ENCODE measurements at regions not wholly inside any gene's neighbourhood (a gene's known extent, or its start where the extent isn't known, plus 50 kb on each side); places are given as distances from the start of the nearest gene placed in this dataset.

DNA sequence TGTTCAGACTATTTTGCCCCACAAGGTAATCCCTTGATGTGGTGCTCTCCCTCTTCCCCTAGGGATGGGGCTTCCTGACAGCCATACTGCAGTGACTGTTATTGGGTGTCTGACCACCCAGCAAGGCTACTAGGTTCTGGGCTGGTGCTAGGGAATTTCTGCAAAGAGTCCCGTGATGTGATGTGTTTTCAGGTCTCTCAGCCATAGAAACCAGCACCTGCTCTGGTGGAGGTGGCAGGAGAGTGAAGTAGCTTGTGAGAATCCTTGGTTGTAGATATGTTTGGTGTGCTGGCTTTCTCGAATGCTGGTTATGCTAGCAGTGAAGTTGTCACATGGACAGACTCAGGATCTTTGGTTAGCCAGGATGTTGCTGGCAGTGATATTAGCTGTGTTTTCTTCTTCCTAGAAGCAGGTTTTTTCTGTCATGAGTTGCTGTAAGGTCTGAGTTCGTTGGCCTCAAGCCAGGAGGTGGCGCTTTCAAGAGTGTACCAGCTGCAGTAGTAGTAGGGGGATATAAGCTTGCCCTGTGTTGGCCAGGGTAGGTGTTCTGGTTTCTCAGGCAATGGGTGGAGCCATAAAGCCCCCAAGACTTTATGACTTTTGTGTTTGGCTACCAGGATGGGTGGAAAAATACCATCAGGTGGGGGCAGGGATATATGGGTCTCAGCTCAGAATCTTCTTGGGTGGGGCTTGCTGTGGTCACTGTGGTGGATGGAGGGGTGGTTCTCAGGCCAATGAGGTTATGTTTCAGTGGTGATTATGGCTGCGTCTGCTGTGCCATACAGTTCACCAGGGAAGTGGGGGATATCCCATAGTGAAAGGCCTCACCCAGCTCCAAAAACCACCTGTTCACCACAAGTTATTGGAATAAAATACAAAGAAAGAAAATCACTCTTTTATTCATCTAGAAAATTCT lies 1112.3 kb downstream of the KCNT2 start:
- DNase-seq: no peak

- DNase-seq: no peak
These were observed 1126.1 kb downstream of the KCNT2 start for GRCh38 chr1:195482137-195482536.

- no peak for DNase-seq
These were observed 1126.9 kb downstream of the KCNT2 start for GRCh38 chr1:195481293-195481692.

GRCh38 chr1:195475568-195475967 lies 1132.7 kb downstream of the KCNT2 start:
- DNase-seq: no peak

GRCh38 chr1:195472291-195472690 lies 1135.9 kb downstream of the KCNT2 start:
- DNase-seq: no peak

DNA sequence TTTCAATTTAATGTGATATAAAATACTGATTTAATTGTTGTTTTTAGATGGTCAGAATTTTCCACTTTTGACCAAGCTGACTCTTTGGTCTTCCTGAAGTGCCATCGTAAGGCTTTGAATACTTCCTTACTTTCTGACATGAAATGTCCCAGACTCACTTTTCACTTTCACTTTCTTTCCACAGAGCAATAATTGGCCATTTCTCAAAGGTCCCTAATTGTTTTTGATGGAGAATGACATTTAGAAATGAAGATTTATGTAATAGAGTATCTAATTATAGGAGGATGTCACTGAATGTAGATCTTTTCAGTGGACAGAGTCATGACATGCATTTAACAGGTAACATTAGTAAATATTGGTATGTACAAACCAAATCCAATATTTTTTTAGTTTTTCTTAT lies 1141.6 kb downstream of the KCNT2 start:
- no peak for DNase-seq

DNA sequence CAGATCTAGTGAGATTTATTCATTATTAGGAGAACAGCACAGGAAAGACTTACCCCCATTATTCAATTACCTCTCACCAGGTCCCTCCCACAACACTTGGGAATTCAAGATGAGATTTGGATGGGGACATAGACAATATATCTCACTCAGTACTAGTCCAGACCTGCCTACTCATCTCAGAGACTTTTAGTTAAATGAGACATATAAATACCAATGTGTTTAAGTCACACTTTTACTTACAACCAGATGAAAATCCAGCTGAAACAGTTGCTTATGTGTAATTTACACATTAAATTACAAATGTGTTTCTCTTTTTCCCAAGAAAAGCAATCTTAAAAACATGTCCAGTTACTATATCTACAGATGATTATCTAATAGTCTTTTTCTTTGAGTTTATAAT lies 1145.6 kb downstream of the KCNT2 start:
- DNase-seq: no peak

DNA sequence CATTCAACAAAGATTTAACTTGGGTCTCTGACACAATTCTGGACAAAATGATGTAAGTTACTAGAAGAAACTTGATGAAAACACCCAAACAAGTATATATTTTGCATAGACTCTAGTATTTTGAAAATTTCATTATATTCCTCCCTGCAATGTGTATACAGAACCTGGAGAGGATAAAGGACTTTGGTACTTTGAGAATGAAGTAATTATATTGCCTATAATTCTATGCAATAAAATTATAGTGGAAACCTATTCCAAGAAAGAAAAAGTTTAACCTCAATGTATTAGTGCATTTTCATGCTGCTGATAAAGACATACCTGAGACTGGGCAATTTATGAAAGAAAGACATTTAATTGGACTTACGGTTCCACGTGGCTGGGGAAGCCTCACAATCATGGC lies 1146.1 kb downstream of the KCNT2 start:
- no peak for DNase-seq

DNA sequence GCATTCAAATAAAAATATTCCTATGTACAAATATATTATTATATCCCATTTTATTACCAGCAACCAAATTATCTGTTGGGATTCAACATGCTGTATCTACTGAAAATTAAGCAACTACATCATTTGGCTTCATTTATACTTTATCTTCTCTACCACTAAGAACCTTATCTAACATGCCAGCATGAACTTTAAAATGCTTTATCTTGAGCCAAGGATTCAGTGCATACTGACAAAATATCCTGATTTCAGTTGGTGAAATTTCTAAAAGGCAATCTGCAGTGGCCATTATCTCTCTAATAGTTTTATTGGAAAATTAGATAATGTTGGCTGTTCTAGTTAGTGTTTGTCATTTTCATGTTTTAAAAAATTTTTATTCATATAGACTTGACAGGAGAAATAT lies 1149.9 kb downstream of the KCNT2 start:
- no peak for DNase-seq

DNA sequence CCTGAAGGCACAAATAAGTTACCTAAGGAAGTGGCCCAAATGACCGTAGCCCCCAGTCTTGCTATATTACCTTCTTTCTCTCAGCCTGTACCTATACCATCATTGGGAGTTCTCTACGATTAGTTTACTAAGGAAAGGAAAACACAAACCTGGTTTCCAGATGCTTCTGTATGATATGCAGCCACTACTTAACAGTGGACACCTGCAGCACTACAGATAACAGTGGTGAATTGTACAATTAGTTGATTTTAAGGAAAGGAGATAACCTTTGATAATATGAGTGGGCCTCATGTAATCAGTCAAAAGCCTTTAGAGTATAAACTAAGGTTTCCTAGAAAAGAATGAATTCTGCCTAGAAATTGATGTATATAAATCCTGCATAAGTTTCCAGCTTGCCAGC lies 1157.4 kb downstream of the KCNT2 start:
- no peak for DNase-seq

- no peak for DNase-seq
These were observed 1168.6 kb downstream of the KCNT2 start for GRCh38 chr1:195439661-195440060.

GRCh38 chr1:195434566-195435203 lies 1173.6 kb downstream of the KCNT2 start:
- DNase-seq: no peak

DNA sequence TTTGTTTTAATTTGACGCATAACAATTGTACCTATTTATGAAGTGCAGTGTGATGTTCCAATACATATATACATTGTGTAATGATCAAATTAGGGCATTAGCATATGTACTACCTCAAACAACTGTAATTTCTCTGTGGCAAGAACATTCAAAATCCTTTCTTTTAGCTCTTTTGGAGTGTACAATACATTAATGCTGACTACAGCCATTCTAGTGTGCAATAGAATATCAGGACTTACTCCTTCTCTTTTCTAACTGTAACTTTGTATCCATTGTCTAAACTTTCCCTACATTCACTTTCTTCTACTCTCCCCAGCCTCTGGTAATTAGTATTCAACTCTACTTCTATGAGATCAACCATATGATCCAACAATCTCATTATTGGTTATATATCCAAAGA lies 1177.4 kb downstream of the KCNT2 start:
- DNase-seq: no peak

- DNase-seq: no peak
These were observed 1179.3 kb downstream of the KCNT2 start for GRCh38 chr1:195428927-195429326.

DNA sequence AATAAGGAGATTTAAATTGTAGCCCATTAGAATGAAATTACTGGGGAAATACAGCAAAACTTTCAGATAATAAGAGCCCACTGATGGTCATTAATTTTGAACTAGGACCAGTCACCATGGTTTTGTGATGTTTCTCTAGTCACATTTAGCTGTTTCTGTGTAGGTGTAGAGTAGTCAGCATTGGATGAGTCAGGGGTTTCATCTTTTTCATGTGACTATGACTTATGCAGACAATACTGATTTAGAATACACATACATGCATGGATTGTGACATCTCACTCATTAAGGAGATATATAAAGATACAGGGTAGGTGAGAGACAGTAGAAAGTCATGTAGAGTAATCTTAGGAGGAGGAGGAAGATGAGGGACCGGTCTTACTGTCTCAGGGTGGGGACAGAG lies 1192.7 kb downstream of the KCNT2 start:
- no peak for DNase-seq

DNA sequence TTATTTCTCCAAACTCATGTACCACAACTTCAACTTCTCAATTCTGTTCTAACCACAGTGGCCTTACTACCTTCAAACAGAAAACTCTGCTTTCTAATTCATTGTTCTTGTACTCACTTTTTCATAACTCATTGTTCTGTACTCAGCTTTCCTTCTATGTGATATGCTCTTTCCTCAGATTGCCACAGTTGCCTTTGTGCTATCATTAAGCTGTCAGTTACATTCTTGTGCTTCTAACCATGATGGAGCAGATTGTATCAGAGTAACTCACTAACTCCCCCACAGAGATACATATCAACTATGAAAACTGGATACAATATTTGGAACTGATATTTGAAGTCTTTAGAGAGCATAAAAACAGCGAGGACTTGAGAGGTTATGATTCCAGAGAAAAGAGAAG lies 1213.7 kb downstream of the KCNT2 start:
- DNase-seq: no peak

DNA sequence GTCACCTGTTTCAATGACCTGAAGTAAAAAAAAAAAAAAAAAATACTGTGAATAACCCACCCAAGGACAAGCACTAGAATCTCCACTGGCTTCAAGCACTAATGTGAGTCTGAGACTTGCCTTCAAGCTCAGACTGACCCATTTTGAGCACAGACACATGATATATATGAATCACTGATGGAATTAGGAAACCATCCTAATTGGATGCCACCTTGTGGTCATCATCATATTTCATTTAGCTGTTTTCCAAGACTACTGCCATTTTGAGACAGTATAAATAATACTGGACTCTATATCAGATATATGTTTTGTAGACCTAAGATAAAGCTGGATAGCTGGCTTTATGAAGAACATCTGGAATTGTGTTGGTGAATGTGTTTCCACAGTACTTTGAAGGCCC lies 1232.0 kb downstream of the KCNT2 start:
- DNase-seq: no peak

DNA sequence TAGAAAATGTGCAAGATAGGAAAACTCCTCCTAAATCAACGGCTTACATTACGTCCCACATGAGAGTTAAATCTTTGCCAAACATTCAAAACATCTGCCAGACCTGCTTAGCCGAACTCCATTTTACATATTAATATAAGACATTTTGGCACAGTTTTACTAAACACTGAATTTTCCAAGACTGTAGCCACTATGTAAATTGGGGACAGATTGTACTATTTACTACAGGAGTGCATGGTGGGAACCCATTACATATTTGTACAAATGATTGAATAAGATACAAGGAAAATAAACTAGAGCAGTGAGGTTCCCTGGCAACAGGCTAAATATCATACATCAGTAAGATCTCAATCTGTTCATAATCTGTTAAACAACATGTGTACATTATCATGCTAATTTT lies 1234.4 kb downstream of the KCNT2 start:
- DNase-seq: no peak

DNA sequence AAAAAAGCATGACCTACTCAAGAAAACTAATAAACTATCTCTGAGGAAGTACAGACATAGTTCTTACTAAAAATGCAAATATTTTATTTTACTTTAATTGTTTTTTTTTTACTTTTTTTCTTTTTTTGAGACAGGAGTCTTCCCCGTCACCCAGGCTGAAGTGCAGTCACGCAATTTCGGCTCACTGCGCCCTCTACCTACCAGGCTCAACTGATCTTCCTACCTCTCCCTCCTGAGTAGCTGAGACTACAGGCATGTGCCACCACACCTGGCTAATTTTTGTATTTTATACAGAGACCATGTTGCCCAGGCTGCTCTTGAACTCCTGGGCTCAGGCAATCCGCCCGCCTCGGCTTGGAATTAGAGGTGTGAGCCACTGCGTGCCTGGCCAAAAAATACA lies 1263.1 kb downstream of the KCNT2 start:
- no peak for DNase-seq

- no peak for DNase-seq
These were observed 1270.6 kb downstream of the KCNT2 start for GRCh38 chr1:195337646-195338045.

DNA sequence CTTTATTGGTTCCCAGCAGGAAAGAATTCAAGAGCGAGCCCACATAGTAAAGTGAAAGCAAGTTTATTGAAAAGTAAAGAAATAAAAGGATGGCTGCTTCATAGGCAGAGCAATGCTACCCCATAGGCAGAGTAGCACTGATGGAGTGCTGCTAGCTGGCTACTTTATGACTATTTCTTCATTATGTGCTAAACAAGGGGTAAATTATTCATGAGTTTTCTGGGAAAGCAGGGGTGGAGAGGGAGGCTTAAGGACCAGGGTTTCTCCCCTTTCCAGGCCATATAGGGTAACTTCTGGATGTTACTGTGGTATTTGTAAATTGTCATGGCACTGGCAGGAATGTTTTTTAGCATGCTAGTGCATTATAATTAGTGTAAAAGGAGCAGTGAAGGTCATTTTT lies 1271.4 kb downstream of the KCNT2 start:
- DNase-seq: no peak

GRCh38 chr1:195335541-195335940 lies 1272.7 kb downstream of the KCNT2 start:
- DNase-seq: no peak

- DNase-seq: no peak
These were observed 1276.1 kb downstream of the KCNT2 start for GRCh38 chr1:195332102-195332501.

- DNase-seq: no peak
These were observed 1279.6 kb downstream of the KCNT2 start for GRCh38 chr1:195328681-195329080.

- DNase-seq: no peak
These were observed 1280.1 kb downstream of the KCNT2 start for GRCh38 chr1:195328102-195328501.

Data from NCI-H1417 treated with DMSO at 0.1 percent for 48 hours (cell line).